Suppressor macrophage (primary cell): ENCODE measurements at regions not wholly inside any gene's neighbourhood (a gene's known extent, or its start where the extent isn't known, plus 50 kb on each side); places are given as distances from the start of the nearest gene placed in this dataset.

Source experiments
- DNase-seq, 4 experiments: peaks; one replicate each; pipeline ENCODE4 v3.0.0-alpha.2; 2020 to 2022

- no peak for DNase-seq
These were observed 844.8 kb downstream of the CDH9 start for GRCh38 chr5:26193626-26194025.

DNA sequence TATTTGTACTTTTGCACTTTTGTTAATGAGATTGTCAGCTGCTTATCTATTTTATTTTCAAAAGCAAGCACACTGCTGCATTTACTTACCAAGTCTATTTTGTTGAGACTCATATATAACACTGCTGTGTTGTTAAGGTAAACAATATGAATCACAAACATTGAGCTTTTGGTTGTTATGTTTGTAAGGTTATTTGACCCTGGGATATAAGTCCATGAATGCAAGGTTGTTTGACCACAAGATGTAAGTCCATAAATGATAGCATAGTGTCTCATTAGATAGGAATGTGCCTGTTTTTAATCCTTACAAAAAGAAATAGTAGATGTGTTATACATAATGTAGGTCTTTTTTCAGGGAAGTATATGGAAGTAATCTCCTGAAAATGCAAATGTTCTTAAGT is 845.9 kb downstream of the CDH9 start:
- DNase-seq: no peak

GRCh38 chr5:26181582-26181981 is 856.8 kb downstream of the CDH9 start:
- DNase-seq: no peak

DNA sequence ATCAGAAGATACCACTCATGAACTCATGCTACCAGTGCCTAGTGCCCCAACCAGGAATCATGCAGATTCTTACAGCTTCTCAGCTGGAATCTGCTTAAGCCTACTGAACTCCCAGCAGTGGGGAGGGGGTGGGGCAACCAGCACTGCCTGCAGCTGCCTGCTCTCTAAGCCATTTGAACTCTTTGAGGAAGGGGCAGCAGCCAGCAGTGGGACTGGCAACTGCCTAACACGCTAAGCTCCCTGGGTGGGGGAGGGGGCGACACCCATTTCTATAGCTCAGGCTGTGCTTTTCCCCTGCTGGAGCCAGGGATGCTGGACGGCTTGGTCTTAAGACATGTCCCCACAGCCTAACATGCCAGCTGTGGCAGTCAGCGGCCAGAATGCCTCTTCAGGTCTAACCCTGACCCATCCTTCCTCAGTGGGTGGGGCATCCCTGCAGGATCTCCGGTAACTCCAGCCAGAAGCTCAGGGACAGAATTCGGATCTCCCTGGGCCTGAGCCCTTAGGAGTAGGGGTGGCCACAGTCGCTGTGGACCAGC is 889.7 kb downstream of the CDH9 start:
- DNase-seq: no peak

- no peak for DNase-seq
These were observed 895.1 kb downstream of the CDH9 start for GRCh38 chr5:26143259-26143658.

DNA sequence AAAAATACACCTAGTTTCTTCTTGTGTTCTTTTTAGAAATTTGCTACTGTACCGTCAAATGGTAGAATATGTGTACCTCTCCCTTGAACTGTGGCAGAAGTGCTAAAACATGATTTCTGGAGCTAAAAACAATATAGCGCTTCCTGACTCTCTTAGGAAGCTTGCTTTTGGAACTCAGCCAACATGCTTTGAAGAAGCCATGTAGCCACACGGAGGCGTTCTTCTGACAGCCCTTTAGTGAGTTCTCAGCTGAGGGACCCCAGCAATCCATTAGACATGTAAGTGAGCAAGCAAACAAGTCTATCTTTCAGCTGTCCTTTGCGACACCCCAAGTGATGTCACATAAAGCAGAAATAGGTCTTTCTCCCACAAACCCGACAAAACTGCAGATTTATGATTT is 917.0 kb downstream of the CDH9 start:
- peak in 1 of 4 experiments; percentile 0 for DNase-seq

GRCh38 chr5:26104175-26104574 is 934.2 kb downstream of the CDH9 start:
- no peak for DNase-seq

DNA sequence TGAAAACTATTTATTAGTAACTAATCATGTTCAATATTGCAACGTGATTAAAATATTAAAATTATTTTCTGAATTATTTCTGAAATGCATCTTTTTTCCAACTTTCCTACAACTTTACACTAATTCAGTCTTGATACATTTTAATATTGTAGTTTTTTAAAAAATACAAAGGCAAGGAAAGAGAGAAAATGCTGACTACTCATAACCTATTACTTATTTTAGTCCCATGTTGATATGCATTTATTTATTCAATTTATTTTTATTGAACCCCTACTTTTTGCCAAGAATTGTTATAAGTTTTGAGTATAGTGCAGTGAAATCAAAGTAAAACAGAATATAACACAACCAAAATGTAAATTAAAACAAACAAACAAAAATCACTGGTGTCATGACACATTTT is 978.2 kb downstream of the CDH9 start:
- DNase-seq: no peak

DNA sequence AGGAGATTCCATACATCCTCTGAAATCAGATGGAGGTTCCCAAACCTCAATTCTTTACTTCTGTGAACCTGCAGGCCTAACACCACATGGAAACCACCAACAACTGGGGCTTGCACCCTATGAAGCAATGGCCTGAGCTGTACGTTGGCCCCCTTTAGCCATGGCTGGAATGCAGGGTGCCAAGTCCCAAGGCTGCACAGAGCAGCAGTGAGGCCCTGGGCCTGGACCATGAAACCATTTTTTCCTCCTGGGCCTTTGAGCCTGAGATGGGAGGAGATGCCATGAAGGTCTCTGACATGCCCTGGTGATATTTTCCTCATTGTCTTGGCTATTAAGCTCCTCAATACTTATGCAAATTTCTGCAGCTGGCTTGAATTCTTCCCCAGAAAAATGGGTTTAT is 983.8 kb downstream of the CDH9 start:
- no peak for DNase-seq

DNA sequence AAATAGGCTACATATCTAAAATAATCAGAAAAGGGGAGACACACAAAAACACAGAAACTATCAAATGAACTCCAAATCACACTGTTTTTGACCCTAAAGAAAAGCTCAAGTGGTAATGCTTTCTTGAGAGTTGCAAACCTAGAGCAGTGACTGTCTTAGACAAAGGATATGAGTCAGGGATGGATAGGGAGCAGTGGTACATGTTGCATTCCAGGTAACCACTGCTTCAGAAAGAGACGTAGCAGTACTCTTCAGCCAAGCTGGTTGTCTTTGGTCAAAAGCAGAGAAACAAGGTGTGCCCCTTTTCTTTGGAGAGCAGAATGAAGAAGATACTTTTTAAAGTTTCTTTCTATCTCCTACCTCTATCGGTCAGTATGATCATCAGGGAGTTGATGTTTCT is 1003.6 kb downstream of the CDH9 start:
- no peak for DNase-seq

DNA sequence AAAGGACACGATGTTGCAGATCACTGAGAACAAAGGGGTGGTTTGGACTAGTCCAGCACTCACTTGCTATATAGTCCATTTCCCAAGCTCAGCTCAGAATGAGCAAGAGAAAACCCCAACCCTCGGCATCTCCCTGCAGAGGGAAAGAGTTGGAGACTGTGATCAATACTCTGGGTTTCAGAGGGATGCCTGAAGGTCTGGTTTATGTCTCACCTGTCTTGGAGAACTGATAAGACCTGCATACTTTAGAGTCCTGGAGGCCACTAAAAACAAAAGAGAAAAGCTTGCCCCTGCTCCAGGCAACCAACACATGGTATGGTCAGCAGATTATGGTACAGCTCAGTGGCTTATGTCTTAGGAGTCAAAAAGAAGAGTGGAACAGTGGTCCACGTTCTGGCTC is 1006.9 kb downstream of the CDH9 start:
- no peak for DNase-seq

DNA sequence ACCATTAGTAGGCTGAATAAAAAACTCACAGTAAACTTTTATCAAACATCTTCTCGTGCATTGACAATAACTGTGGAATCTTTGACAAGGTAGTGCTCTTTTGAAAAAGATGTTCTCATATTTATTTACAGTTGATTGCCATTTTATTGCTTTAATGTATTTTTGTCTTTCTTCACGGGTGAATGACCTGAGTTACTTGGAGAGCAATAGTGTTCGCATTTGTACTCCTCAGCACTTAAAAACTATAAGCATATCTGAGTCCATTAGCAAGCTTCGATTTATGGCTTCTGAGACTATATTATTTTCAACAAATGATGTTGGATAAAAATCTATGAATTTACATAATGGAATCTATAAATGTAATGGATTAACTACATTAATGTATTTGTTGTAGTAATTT is 1012.3 kb downstream of the CDH9 start:
- no peak for DNase-seq

- no peak for DNase-seq
These were observed 1013.6 kb downstream of the CDH9 start for GRCh38 chr5:26024774-26025173.

DNA sequence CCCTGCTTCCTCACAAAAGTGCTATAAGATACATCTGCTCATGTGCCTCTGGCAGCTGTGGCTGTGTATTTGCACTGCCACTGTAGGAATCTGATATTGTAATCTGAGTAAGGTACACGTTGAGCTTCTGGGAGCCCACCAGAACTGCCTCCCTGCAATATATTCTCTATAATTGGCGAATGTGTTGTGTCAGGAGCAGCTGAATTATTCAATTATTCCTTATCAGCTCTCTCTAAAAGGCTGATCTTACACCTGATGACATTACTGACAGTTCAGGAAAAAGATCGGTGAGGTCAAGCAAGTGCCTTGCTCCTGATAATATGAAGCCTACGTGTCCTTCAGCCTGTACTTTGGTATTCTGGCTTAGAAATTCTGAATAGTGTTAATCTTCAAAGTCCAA is 1015.0 kb downstream of the CDH9 start:
- DNase-seq: no peak

GRCh38 chr5:26014206-26014605 is 1024.2 kb downstream of the CDH9 start:
- no peak for DNase-seq

DNA sequence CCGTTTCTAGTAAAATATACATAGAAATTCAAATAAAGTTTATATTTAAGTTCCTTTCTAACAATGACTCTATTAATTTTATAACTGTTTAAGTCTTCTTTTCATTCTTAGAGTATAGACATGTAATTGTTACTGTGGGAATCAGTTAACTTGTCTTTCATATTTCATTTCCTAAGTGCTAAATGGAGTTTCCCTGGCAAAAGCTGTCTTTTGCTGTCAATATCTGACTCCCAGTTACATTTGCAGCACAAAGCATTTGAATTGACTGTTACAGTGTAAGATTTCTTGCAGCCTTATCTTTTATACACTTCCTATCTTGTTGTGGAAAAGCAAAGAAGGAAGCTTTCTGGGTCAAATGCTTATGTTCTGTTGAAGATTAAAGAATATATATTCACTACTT is 1026.3 kb downstream of the CDH9 start:
- DNase-seq: no peak

- DNase-seq: no peak
These were observed 1028.6 kb downstream of the CDH9 start for GRCh38 chr5:26009742-26010141.

GRCh38 chr5:26003966-26004365 is 1034.4 kb downstream of the CDH9 start:
- DNase-seq: no peak

GRCh38 chr5:25995209-25995608 is 1043.2 kb downstream of the CDH9 start:
- DNase-seq: no peak

DNA sequence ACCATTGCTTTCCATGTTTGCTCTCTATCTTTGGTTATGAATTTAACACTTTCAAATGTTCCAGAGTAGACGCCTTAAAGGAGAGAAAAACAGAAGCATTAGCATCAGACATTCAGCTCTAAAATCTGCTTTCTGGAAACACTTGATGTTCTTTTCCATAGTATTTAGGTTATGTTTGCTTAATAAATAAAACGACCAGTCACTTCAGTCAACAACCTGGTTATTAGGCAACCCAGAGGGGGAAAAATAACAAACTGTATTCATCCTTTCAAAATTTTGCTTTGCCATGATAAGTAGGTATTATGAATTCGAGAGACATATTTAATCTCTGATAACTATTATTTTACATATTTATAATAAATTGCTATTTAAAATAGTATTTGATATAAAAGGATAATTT is 1044.7 kb downstream of the CDH9 start:
- DNase-seq: no peak

DNA sequence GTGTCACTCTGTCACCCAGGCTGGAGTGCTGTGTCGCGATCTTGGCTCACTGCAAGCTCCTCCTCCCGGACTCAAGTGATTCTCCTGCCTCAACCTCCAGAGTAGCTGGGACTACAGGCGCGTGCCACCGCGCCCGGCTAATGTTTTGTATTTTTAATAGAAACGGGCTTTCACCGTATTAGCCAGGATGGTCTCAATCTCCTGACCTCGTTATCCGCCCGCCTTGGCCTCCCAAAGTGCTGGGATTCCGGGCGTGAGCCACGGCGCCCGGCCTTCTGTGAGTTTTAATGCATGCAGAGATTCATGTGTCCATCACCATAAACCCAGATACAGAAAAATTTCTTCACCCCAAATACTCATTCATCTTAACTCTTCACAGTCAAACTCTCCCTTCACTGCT is 1046.7 kb downstream of the CDH9 start:
- no peak for DNase-seq

DNA sequence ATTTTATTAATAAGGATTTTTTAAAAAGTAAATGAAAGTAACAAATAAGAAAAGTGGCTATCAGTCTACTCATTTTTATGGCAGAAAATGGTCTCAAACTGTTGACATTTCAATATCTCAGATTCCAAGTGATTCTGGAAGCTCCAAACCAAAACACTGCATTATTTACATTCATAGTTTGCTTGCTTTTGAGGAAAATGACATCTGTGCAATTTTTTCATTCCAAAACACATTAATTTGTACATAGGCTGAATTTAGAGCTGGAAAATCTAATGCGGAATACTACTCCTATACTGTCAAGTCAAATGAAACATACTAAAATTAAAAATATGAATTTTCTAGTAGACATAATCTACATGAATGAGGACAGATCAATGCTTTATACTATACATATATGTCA is 1047.6 kb downstream of the CDH9 start:
- DNase-seq: no peak

DNA sequence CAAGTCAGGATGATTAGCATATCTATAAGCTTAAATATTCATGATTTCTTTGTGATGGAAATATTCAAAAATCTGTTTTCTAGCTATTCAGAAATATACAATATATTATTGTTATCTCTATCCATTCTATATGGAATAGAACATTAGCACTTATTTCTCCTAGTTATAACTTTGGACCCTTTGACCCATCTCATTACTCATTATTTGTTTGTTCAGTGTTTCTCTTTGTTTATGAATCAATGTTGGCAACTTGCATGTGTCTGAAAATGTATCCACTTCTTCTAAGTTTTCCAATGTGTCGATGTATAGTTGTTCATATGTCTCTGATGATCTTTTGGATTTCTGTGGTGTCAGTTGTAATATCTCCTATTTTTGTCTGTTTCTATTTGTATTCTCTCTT is 1059.3 kb downstream of the CDH9 start:
- no peak for DNase-seq

DNA sequence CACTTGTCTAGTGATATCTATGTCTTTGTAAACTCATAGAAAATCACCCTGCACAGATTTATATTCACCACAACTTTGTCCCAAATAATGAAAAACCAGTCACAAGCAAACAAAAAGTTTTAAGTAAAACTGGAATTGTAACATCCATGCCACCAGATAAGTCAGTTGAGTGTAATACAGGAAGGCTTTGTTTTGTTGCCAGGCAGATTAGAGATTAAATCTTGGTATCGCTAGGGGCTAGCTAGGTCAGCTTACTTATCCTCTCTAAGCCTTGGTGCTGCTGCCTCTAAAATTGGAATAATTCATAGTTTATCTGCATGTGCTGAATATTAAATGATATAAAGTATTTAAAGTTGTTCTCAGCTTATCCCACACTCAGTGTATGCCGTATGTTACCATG is 1062.5 kb downstream of the CDH9 start:
- no peak for DNase-seq

GRCh38 chr5:25974451-25974850 is 1063.9 kb downstream of the CDH9 start:
- no peak for DNase-seq
